HG03432 (cell line): ENCODE measurements at regions not wholly inside any gene's neighbourhood (a gene's known extent, or its start where the extent isn't known, plus 50 kb on each side); places are given as distances from the start of the nearest gene placed in this dataset.
A peak's percentile ranks its signal among the peaks of the same experiment; 100 is the strongest.

Experiments
- ATAC-seq: cut with Tn5 transposase; IDR thresholded peaks from one replicate; pipeline ENCODE4 v1.9.1; 2021; ENCODE audit warnings: mild to moderate bottlenecking, moderate library complexity; ENCODE audit not compliant: unreplicated experiment

DNA sequence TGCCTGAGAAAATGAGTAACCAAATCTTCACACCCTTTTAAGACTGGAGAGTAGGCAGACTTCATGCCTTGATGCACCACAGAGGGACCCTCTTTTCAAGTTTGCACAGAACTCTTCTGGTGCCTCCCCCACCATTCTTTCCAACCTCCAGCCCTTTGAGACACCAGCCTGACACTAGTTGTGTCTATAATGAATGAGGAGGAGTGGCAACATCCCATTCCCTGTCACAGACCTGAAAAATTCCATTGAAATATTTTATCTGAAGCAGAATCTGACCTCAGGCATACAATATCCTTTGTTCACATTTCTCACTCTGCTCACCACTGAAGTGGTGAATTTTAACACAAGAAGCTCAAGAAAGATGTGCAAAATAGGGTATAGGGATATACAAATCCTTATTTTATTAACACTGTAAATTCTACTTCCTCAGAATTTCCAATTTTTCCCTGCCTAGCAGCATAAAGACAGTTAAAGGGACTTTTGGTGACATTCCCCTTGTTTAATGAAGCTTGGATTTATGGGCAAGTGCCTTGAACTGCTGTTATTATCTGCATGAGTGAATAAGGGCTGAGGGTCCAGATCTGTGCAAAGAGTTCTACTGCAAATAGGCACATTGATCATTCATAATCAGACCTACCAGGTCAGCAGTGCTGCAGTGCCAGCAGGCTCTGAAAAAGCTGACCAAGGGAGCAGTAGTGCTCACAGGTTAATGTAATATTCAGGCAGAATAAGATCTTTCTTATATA lies 149.9 kb upstream of the PAQR3 start:
- no peak for ATAC-seq

GRCh38 chr4:79087071-79087470 lies 147.8 kb upstream of the PAQR3 start:
- no peak for ATAC-seq

- no peak for ATAC-seq
These were observed 144.3 kb upstream of the PAQR3 start for GRCh38 chr4:79083406-79084010.

DNA sequence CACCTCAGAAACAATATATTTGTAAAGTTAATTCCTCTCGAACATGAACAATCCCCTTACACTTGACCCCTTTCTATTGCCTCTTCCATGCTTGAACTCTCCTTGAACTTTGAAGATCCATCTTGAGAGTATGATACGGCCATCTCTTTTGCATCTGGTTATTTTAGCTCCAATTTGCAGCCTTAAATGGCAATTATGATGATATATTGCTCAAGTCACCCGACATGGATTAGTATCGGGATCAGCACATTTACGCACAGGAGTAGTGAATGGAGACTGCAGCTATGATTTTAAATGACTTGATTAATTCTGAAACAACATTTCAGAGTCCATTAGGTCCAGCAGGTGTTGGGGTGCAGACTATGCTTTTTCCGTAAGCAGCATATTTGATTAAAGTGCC lies 143.8 kb upstream of the PAQR3 start:
- no peak for ATAC-seq

DNA sequence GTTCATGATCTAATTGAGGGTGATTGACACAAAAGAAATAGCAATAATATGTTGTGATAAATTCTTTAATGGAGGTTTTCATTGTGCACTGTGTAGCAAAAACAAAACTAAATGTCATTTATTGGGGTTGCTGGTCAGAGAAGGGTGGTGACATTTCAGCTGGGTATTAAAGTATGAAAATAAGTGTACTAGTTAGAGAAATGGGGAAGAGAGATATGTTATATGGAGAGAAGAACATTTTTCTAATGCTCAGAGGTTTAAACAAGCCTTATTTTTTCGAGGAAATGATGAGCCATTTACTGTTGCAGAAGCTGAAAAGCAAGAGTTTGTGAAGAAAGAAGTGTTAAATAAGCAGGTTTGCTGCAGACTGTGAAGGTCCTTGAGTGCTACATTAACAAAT lies 142.7 kb upstream of the PAQR3 start:
- ATAC-seq: no peak

GRCh38 chr4:79078339-79078738 lies 139.1 kb upstream of the PAQR3 start:
- no peak for ATAC-seq

GRCh38 chr4:79074040-79074439 lies 134.8 kb upstream of the PAQR3 start:
- ATAC-seq: no peak

- ATAC-seq: no peak
These were observed 134.2 kb upstream of the PAQR3 start for GRCh38 chr4:79073471-79073870.

GRCh38 chr4:79065262-79065661 lies 126.0 kb upstream of the PAQR3 start:
- peak; percentile 69 for ATAC-seq

GRCh38 chr4:79064806-79065205 lies 125.6 kb upstream of the PAQR3 start:
- ATAC-seq: peak; percentile 31

GRCh38 chr4:79059631-79060399 lies 120.6 kb upstream of the PAQR3 start:
- no peak for ATAC-seq

DNA sequence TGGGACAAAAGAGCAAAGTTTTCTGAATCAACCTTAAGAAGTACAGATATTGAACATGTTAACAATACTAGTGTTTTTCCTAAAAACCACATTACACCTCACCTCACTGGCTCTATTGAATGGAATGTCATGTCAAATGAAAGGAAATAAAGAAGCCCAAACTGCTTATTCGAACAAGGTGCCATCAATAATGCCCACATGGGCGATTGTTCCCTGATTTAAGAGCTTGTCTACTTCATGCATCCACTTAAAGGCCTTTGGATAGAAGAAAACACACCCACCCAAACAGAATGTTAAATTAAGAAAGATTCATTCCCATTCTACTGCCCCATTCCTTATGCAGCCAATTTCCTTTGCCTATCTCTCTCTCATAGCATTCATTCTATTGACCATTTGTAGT lies 118.5 kb upstream of the PAQR3 start:
- no peak for ATAC-seq

DNA sequence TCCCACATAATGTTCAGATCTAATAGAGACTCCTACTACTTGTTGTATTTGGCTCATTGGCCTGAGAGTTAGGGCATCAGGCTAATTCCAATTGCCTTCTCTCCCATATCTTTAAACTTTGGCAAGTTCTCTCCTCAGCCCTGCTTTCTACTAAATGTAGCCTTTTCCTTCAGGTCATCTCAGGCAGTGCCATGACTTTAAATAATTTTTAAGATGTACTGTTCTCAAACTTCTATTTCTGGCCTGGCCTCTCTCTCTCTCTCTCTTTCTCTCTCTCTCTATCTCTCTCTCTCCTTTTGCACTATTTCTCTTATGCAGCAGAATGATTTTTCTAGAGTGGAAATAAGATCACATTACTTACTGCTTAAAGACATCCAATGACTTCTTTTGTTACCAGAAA lies 114.5 kb upstream of the PAQR3 start:
- ATAC-seq: no peak

DNA sequence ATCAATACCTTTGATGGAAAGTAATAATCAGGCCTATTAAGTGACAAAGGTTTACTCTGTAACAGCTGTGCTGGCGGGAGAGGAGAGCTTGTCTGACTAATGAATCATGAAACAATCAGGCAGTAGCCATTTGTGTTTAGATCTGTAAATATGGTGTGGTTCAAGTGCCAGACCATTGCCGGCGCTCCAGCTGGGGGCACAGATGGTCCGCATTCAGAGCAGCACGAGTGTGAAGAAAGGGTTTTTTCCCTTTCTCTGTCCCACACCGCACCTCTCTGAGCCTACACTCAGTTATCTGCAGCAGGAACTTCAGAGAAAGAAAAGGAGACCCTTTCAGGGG lies 111.3 kb upstream of the PAQR3 start:
- ATAC-seq: no peak

DNA sequence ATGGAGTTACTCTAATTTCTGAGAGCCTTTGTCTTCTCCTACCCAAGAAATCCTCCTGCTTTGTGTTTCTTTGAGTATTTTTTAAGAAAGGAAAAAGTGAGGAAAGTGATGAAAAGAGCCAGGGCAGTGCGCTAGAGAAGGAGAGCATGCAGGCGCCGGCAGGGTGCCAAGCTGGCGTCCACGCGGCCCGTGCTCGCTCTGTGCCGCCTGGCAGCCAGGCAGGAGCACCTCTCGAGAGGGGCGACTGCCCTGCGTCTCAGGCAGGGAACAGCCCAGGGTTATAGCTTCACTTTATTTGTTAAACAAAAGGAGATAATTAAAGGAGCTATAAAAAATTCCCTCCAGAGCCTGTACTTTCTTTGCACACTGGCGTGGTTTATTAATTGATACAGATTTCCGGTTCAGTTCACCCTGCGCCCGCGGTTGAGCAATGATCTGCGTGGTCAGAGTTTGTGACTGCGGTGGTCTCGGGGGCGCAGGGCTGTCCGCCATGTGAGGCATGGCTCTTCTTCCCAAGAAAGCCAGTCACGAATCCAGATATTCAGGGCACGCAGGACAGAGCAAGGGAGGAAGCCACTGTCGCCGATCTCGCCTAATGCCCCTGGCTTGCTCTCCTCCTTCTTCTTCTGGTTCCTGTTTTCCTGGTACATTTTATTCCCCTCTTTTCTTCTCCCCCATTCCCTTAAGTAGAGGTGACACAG lies 110.8 kb upstream of the PAQR3 start:
- ATAC-seq: no peak

DNA sequence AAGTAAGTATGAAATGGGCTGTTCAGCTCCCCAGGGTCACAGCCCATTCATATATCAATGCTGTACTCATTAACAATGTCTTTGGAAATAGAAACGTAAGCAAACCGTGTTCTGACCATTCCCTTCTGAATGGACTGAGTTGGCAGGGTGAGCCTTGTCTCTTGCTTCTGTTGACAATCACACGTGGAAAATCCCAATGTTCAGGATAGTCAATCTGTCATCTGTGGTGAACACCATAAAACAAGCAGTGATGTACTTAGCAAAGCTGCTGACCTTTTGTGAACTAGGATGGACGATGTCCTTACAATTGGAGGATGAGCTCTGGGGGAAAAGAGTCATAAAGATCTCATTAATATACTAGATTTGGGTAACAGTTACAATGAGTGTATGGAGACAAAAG lies 109.6 kb upstream of the PAQR3 start:
- ATAC-seq: no peak

DNA sequence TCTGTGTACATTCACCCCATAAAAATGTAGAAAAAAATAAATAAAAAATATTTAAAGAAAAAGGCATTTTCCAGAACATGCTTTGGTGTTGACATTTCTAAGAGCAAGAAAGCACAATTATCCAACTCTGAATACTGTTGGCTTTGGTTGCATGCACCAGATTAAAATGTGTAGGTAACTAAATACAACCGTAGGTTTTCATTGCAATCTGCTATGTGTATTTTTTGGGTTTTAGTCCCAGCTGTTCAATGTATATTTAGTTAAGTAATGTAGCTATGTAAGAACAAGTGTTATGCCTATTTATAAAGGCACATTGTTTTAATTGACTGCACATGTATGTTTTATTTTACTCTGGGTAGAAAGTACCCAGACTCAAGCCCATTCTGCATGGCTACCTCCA lies 108.1 kb upstream of the PAQR3 start:
- no peak for ATAC-seq

- no peak for ATAC-seq
These were observed 106.9 kb upstream of the PAQR3 start for GRCh38 chr4:79046016-79046592.

- no peak for ATAC-seq
These were observed 105.0 kb upstream of the PAQR3 start for GRCh38 chr4:79044141-79044659.

- ATAC-seq: no peak
These were observed 103.9 kb upstream of the PAQR3 start for GRCh38 chr4:79043138-79043537.

- no peak for ATAC-seq
These were observed 102.9 kb upstream of the PAQR3 start for GRCh38 chr4:79042079-79042674.
